Spinal cord (tissue), 9 donors: ENCODE measurements at regions not wholly inside any gene's neighbourhood (a gene's known extent, or its start where the extent isn't known, plus 50 kb on each side); places are given as distances from the start of the nearest gene placed in this dataset.
A peak's percentile ranks its signal among the peaks of the same experiment; 100 is the strongest.
"Not testable (repeated sequence)": the region's sequence is repeated elsewhere in the genome, so short reads cannot be mapped to it uniquely, and the experiment has no call there.

Experiments
- DNase-seq, 6 donors: peaks; one replicate each; pipeline versions ENCODE4 v3.0.0 to v3.0.0-alpha.2; 2013 to 2015; ENCODE audit warnings: low spot score in 6 of 6, low read depth in 4 of 6
- H3K27ac ChIP-seq: one replicate; pipeline ENCODE4 v1.5.1; 2013; ENCODE audit warnings: low read depth, low read length, control low read depth
- H3K27me3 ChIP-seq: one replicate; pipeline ENCODE4 v1.6.1; 2013; ENCODE audit warnings: low read length; ENCODE audit not compliant: control insufficient read depth, insufficient read depth
- H3K36me3 ChIP-seq: one replicate; pipeline ENCODE4 v1.6.1; 2013; ENCODE audit warnings: low read length; ENCODE audit not compliant: control insufficient read depth, insufficient read depth
- H3K4me1 ChIP-seq: one replicate; pipeline ENCODE4 v1.6.1; 2013; ENCODE audit warnings: low read length; ENCODE audit not compliant: control insufficient read depth, insufficient read depth
- H3K4me3 ChIP-seq: one replicate; pipeline ENCODE4 v1.5.1; 2013; ENCODE audit warnings: low read depth, low read length, control low read depth
- H3K9me3 ChIP-seq: one replicate; pipeline ENCODE4 v1.6.1; 2013; ENCODE audit warnings: low read length; ENCODE audit not compliant: control insufficient read depth, insufficient read depth
- WGBS: methylation state at CpG from one replicate; pipeline ENCODE4 v1.1.5; 2013; ENCODE audit warnings: missing lambda C conversion rate; ENCODE audit not compliant: insufficient coverage; 5-methylcytosine and 5-hydroxymethylcytosine counted together
- donor health status: healthy.

DNA sequence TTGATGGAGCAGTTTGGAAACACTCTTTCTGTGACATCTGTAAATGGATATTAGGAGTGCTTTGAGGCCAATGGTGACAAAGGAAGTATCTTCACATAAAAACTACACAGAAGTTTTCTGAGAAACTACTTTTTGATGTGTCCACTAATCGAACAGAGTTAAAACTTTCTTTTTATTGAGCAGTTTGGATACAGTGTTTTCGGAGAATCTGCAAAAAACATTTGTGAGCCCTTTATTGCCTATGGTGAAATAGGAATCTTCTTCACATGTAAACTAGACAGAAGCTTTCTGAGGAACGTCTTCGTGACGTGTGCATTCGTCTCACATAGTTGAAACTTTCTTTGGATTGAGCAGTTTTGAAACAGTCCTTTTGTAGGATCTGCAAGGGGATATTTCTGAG is 3068.2 kb downstream of the TUBA3C start:
- H3K4me1 ChIP-seq, H3K4me3 ChIP-seq, H3K9me3 ChIP-seq, H3K36me3 ChIP-seq, H3K27me3 ChIP-seq, H3K27ac ChIP-seq: not testable (repeated sequence)
- DNase-seq = peak in 3 of 6 donors; percentile 2 to 9 (median 3)
- WGBS = no CpG with 5 or more reads among the region's 6 CpGs
